Activated CD8-positive, alpha-beta T cell treated with anti-CD3 and anti-CD28 coated beads for 36 hours (primary cell): ENCODE measurements at regions not wholly inside any gene's neighbourhood (a gene's known extent, or its start where the extent isn't known, plus 50 kb on each side); places are given as distances from the start of the nearest gene placed in this dataset.

ENCODE experiments used
- ATAC-seq: fragments of 200-7000 bp; cut with Tn5 transposase; one replicate; pipeline ENCODE4 v1.10.0; 2021; ENCODE audit warnings: mild to moderate bottlenecking, moderate library complexity
- CTCF ChIA-PET: fragments of 350-600 bp; sonication (Branson Sonifier 250); formaldehyde crosslinking; loops from one replicate; lab custom pipeline; 2021; ENCODE audit warnings: antibody characterized with exemption; lab: Charles Lee
- POLR2A ChIA-PET: fragments of 350-600 bp; sonication (Branson Sonifier 250); formaldehyde crosslinking; loops from one replicate; lab custom pipeline; 2021; ENCODE audit warnings: antibody characterized with exemption; lab: Charles Lee
- DNase-seq: peaks from one replicate; pipeline ENCODE4 v3.0.0-alpha.2; 2020
- H3K27ac Mint-ChIP-seq: one replicate; pipeline ENCODE4 v1.8.0; 2021; ENCODE audit warnings: mild to moderate bottlenecking, mixed read lengths
- H3K27me3 Mint-ChIP-seq: one replicate; pipeline ENCODE4 v1.8.0; 2021; ENCODE audit warnings: mixed read lengths
- H3K36me3 Mint-ChIP-seq: one replicate; pipeline ENCODE4 v1.8.0; 2021; ENCODE audit warnings: low read depth, mixed read lengths
- H3K4me1 Mint-ChIP-seq: one replicate; pipeline ENCODE4 v1.8.0; 2021; ENCODE audit warnings: low read depth, mixed read lengths
- H3K4me3 Mint-ChIP-seq: one replicate; pipeline ENCODE4 v1.8.0; 2021; ENCODE audit warnings: mild to moderate bottlenecking, moderate library complexity, mixed read lengths
- H3K9me3 Mint-ChIP-seq: one replicate; pipeline ENCODE4 v1.8.0; 2021; ENCODE audit warnings: mixed read lengths
- CTCF ChIP-seq: fragments of 200-600 bp; IDR thresholded peaks from one replicate; pipeline ENCODE4 v1.8.0; 2022; ENCODE audit warnings: antibody characterized with exemption, mild to moderate bottlenecking
- intact Hi-C: fragments of 100-400 bp; cut with micrococcal nuclease; formaldehyde crosslinking; loops from one replicate; pipeline ENCODE4 v1.10.0; 2022

DNA sequence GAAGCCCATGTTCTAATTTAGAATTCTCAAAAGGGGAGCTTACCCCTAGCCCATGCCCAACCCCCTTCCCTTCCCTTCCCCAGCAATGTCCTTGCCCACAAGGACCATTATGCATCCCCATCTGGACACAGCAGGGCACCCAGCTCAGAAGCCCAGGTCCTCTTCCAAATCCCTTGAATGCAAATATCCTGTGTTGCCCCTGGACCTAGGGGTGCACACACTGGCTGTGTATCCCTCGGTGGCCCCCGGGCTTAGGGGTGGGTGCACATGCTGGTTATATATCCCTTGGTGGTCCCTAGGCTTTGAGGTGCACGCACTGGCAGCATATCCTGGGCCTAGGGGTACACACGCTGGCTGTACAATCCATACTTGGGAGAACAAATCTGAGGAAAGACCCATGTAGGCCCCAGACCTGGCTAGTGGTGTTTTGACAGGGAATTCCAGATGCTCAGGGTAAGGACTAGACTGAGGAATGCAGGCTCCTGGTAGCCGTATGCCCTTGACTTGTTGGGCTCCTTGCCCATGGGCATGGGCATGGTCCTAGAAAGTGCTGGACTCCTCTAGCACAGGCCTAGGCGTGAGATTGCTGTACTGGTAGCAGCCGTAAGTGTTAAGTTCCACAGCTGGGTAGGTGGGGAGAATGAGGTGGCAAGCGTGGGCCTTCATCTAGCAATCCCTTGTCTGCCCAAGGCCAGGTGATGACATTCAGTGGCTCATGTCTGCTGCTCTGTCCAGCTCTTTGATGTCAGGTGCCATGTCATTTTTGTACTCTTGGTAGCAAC lies 222.4 kb downstream of the OPA1 start:
- Mint-ChIP-seq H3K27me3 (no peaks in the 10 kb centered on the region), H3K4me1 (no peaks in the 10 kb centered on the region), H3K9me3 (no peaks in the 10 kb centered on the region), H3K36me3 (no peaks in the 10 kb centered on the region), H3K4me3 (no peak overlapping the region), H3K27ac (no peak overlapping the region)
- ChIA-PET POLR2A (no interaction called here), CTCF (no interaction called here)
- intact Hi-C loops: loop anchor here (5.0 kb wide), 1 partner anchor 62 kb away; no protein-coding TSS in a partner anchor
- TF ChIP-seq CTCF: no peak
- ATAC-seq (no peak), DNase-seq (no peak)

- no peaks in the 10 kb centered on the region for H3K36me3 Mint-ChIP-seq
- ATAC-seq (no peak), DNase-seq (no peak)
- no peak overlapping the region for H3K4me3 Mint-ChIP-seq
- H3K4me1 Mint-ChIP-seq: no peaks in the 10 kb centered on the region
- intact Hi-C loops: loop anchor here (5.0 kb wide), 1 partner anchor 61 kb away; no protein-coding TSS in a partner anchor
- no peak overlapping the region for H3K27ac Mint-ChIP-seq
- H3K27me3 Mint-ChIP-seq: peaks cover 2% of the 10 kb centered on the region
- POLR2A ChIA-PET: no interaction called here
- TF ChIP-seq CTCF: no peak
- no peaks in the 10 kb centered on the region for H3K9me3 Mint-ChIP-seq
- CTCF ChIA-PET: no interaction called here
Observed at GRCh38 chr3:193816028-193816395, 223.0 kb downstream of the OPA1 start.

GRCh38 chr3:193816656-193817311 lies 223.8 kb downstream of the OPA1 start:
- H3K27ac Mint-ChIP-seq: no peak overlapping the region
- POLR2A ChIA-PET: interaction anchor here (0.7 kb wide), 1 partner anchor 82 kb away, joined by 3 read pairs; no protein-coding TSS in a partner anchor
- DNase-seq: no peak
- H3K4me1 Mint-ChIP-seq: no peaks in the 10 kb centered on the region
- H3K27me3 Mint-ChIP-seq: peaks cover 2% of the 10 kb centered on the region
- no peak for TF ChIP-seq CTCF
- no peaks in the 10 kb centered on the region for H3K9me3 Mint-ChIP-seq
- H3K4me3 Mint-ChIP-seq: no peak overlapping the region
- ATAC-seq: no peak
- intact Hi-C loops: loop anchor here (5.0 kb wide), 1 partner anchor 61 kb away; no protein-coding TSS in a partner anchor
- CTCF ChIA-PET: no interaction called here
- no peaks in the 10 kb centered on the region for H3K36me3 Mint-ChIP-seq

- DNase-seq: no peak
- peaks cover 10% of the 10 kb centered on the region for H3K27me3 Mint-ChIP-seq
- no peaks in the 10 kb centered on the region for H3K4me1 Mint-ChIP-seq
- POLR2A ChIA-PET: interaction anchor here (0.7 kb wide), 1 partner anchor 81 kb away, joined by 3 read pairs; no protein-coding TSS in a partner anchor
- intact Hi-C loops: loop anchor here (5.0 kb wide), 1 partner anchor 58 kb away; no protein-coding TSS in a partner anchor
- ATAC-seq: no peak
- no peak overlapping the region for H3K27ac Mint-ChIP-seq
- CTCF ChIA-PET: interaction anchor here (0.6 to 1.0 kb wide), 2 partner anchors 38 kb away, joined by 3 to 4 read pairs; no protein-coding TSS in a partner anchor
- no peaks in the 10 kb centered on the region for H3K9me3 Mint-ChIP-seq
- TF ChIP-seq CTCF: no peak
- no peaks in the 10 kb centered on the region for H3K36me3 Mint-ChIP-seq
- H3K4me3 Mint-ChIP-seq: no peak overlapping the region
Observed at GRCh38 chr3:193819117-193820010, 226.4 kb downstream of the OPA1 start.
